ENCODE measurements at regions not wholly inside any gene's neighbourhood (a gene's known extent, or its start where the extent isn't known, plus 50 kb on each side); places are given as distances from the start of the nearest gene placed in this dataset.

DNA sequence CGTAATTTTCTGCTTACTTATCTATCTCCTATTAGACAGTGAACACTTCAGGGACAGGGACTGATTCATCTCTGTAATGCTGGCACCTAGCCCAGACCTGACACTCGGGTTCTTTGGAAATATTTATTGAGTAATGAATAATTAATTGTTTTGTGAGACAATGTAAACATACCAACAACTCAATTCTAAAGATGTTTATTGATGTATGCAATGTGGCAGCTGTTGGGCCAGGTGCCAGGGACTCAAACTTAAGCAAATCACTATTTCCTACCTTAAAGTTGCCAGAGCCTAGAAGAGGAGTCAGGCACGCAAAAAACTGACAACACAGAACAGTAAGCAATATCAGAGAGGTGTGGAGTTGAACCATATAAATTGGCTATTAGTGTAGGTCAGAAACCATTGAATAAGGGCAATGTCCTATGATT lies 63.6 kb upstream of the BMPER start:
- TF ChIP-seq EZH2phosphoT487 (IDR thresholded peaks at IDR 0.05; ENCODE audit: low read depth, severe bottlenecking, unreplicated experiment) (no peak), EZH2 (IDR thresholded peaks at IDR 0.05; ENCODE audit: borderline replicate concordance) (no peak)
- TF ChIP-seq, protein P1, sequence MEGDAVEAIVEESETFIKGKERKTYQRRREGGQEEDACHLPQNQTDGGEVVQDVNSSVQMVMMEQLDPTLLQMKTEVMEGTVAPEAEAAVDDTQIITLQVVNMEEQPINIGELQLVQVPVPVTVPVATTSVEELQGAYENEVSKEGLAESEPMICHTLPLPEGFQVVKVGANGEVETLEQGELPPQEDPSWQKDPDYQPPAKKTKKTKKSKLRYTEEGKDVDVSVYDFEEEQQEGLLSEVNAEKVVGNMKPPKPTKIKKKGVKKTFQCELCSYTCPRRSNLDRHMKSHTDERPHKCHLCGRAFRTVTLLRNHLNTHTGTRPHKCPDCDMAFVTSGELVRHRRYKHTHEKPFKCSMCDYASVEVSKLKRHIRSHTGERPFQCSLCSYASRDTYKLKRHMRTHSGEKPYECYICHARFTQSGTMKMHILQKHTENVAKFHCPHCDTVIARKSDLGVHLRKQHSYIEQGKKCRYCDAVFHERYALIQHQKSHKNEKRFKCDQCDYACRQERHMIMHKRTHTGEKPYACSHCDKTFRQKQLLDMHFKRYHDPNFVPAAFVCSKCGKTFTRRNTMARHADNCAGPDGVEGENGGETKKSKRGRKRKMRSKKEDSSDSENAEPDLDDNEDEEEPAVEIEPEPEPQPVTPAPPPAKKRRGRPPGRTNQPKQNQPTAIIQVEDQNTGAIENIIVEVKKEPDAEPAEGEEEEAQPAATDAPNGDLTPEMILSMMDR (IDR thresholded peaks at IDR 0.05; ENCODE audit: poor library complexity) = no peak
- no peak for DNase-seq (ENCODE audit: low spot score)
- Histone ChIP-seq H3K27ac (no peak overlapping the region), H3K36me3 (replicated peaks; ENCODE audit: insufficient read depth, low read depth) (no peaks in the 10 kb centered on the region), H3K9me3 (ENCODE audit: low read depth) (no peaks in the 10 kb centered on the region), H3K27me3 (no peaks in the 10 kb centered on the region), H3K4me3 (no peak overlapping the region), H3K9me2 (replicated peaks; ENCODE audit: insufficient read depth) (no peaks in the 10 kb centered on the region), H3K79me2 (no peaks in the 10 kb centered on the region), H3K4me1 (ENCODE audit: insufficient read depth) (no peaks in the 10 kb centered on the region), H2AFZ (no peak overlapping the region), H4K20me1 (ENCODE audit: insufficient read depth, poor library complexity, severe bottlenecking) (no peaks in the 10 kb centered on the region), H3K4me2 (no peak overlapping the region)
- 79% methylated on average over 3 of the region's 3 CpGs for WGBS (ENCODE audit: low lambda C conversion rate, missing lambda C conversion rate)

DNA sequence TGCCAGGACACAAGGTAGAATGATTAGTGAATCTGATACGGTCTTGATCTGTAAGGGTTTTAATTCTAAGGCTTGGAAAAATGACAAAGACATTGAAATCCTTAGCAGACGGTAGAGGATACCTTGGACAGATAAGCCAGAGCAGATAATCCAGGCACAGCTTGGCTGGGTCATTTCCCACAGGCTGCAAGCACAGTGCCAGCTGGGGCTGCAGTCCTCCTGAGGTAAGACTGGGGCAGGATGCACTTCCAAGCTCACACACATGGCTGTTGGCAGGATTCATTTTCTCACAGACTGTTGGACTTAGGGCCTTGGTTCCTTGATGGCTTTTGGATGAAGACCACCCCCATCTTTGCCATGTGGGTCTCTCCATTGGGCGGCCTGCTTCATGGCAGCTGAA lies 63.2 kb upstream of the BMPER start:
- no peaks in the 10 kb centered on the region for H3K4me1 ChIP-seq (ENCODE audit: insufficient read depth)
- WGBS (ENCODE audit: low lambda C conversion rate, missing lambda C conversion rate) = 71% methylated on average over 3 of the region's 3 CpGs
- H3K4me2 ChIP-seq = no peak overlapping the region

DNA sequence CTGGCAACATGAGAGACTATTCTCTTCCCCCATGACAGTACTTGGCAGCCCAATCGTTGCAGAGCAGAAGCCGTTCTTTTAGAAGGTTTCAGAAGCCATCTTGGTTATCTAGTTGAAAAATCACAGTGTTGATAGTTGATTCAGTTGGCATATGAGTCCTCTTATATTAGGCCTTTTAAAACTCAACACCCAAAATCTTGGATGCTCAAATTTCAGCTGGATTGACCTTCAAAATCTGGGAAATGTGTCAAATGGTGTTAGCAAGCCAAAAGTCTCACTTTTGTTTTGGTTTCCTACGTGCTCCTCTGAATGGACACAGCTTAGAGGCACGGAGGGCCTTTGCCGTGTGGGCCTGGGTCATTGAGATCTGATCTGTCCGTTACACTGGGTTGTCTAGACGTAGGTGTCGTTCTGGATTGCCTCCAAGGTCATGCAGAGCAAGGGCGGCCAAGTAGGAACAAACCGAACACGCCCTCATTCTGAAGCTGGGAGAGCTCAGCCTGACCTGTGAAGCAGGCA lies 59.3 kb upstream of the BMPER start:
- Histone ChIP-seq H3K36me3 (replicated peaks; ENCODE audit: insufficient read depth, low read depth) (no peaks in the 10 kb centered on the region), H3K79me2 (no peaks in the 10 kb centered on the region), H3K4me2 (no peak overlapping the region), H2AFZ (no peak overlapping the region), H4K20me1 (ENCODE audit: insufficient read depth, poor library complexity, severe bottlenecking) (no peaks in the 10 kb centered on the region), H3K4me1 (ENCODE audit: insufficient read depth) (no peaks in the 10 kb centered on the region), H3K27ac (no peak overlapping the region), H3K4me3 (no peak overlapping the region), H3K9me3 (ENCODE audit: low read depth) (no peaks in the 10 kb centered on the region), H3K27me3 (no peaks in the 10 kb centered on the region), H3K9me2 (replicated peaks; ENCODE audit: insufficient read depth) (no peaks in the 10 kb centered on the region)
- 90% methylated on average over 11 of the region's 11 CpGs for WGBS (ENCODE audit: low lambda C conversion rate, missing lambda C conversion rate)
- no peak for TF ChIP-seq EZH2 (IDR thresholded peaks at IDR 0.05; ENCODE audit: borderline replicate concordance)
- TF ChIP-seq, protein P1 (IDR thresholded peaks at IDR 0.05; ENCODE audit: poor library complexity) = no peak
- no peak for TF ChIP-seq EZH2phosphoT487 (IDR thresholded peaks at IDR 0.05; ENCODE audit: low read depth, severe bottlenecking, unreplicated experiment)
- no peak for DNase-seq (ENCODE audit: low spot score)

More for the DNA sequence above, 63.2 kb upstream of the BMPER start:
- Histone ChIP-seq H3K27ac (no peak overlapping the region), H3K79me2 (no peaks in the 10 kb centered on the region), H3K36me3 (replicated peaks; ENCODE audit: insufficient read depth, low read depth) (no peaks in the 10 kb centered on the region), H3K27me3 (no peaks in the 10 kb centered on the region), H3K9me3 (ENCODE audit: low read depth) (no peaks in the 10 kb centered on the region), H3K9me2 (replicated peaks; ENCODE audit: insufficient read depth) (no peaks in the 10 kb centered on the region), H4K20me1 (ENCODE audit: insufficient read depth, poor library complexity, severe bottlenecking) (no peaks in the 10 kb centered on the region), H3K4me3 (no peak overlapping the region), H2AFZ (no peak overlapping the region)
- DNase-seq (ENCODE audit: low spot score) = no peak
- TF ChIP-seq EZH2 (IDR thresholded peaks at IDR 0.05; ENCODE audit: borderline replicate concordance) (no peak), EZH2phosphoT487 (IDR thresholded peaks at IDR 0.05; ENCODE audit: low read depth, severe bottlenecking, unreplicated experiment) (no peak)
- TF ChIP-seq, protein P1 (IDR thresholded peaks at IDR 0.05; ENCODE audit: poor library complexity) = no peak

DNA sequence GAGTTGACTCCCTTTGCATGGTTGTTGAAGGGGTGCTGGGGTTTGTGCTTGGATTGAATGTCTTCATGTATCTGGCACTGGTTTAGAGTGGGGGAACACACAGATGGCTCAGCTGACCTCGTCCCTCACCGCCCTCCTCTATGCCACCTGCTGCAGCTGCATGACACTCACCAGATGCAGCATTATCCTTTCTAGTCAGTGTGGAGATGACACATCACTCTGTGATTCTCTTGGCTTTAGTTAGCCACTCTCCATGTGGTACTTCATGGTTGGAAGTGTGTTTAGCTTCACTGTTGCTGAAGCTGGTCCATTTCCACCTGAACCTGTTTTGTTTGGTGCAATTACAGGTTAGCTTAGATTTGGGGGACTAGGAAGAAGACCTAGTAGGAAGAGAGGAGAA lies 56.3 kb upstream of the BMPER start:
- no peaks in the 10 kb centered on the region for H3K27me3 ChIP-seq
- TF ChIP-seq, protein P1 (IDR thresholded peaks at IDR 0.05; ENCODE audit: poor library complexity) = no peak
- TF ChIP-seq EZH2 (IDR thresholded peaks at IDR 0.05; ENCODE audit: borderline replicate concordance) (no peak), EZH2phosphoT487 (IDR thresholded peaks at IDR 0.05; ENCODE audit: low read depth, severe bottlenecking, unreplicated experiment) (no peak)
- H4K20me1 ChIP-seq (ENCODE audit: insufficient read depth, poor library complexity, severe bottlenecking) = no peaks in the 10 kb centered on the region
- DNase-seq (ENCODE audit: low spot score) = no peak
- H3K9me3 ChIP-seq (ENCODE audit: low read depth) = no peaks in the 10 kb centered on the region
- no peak overlapping the region for H3K4me3 ChIP-seq
- no peak overlapping the region for H3K4me2 ChIP-seq
- H3K36me3 ChIP-seq (replicated peaks; ENCODE audit: insufficient read depth, low read depth) = no peaks in the 10 kb centered on the region
- no peaks in the 10 kb centered on the region for H3K4me1 ChIP-seq (ENCODE audit: insufficient read depth)
- WGBS (ENCODE audit: low lambda C conversion rate, missing lambda C conversion rate) = 83% methylated on average over 2 of the region's 2 CpGs
- no peaks in the 10 kb centered on the region for H3K79me2 ChIP-seq
- no peaks in the 10 kb centered on the region for H3K9me2 ChIP-seq (replicated peaks; ENCODE audit: insufficient read depth)
- no peak overlapping the region for H2AFZ ChIP-seq
- no peak overlapping the region for H3K27ac ChIP-seq
